ENCODE measurements at regions not wholly inside any gene's neighbourhood (a gene's known extent, or its start where the extent isn't known, plus 50 kb on each side); places are given as distances from the start of the nearest gene placed in this dataset.

DNA sequence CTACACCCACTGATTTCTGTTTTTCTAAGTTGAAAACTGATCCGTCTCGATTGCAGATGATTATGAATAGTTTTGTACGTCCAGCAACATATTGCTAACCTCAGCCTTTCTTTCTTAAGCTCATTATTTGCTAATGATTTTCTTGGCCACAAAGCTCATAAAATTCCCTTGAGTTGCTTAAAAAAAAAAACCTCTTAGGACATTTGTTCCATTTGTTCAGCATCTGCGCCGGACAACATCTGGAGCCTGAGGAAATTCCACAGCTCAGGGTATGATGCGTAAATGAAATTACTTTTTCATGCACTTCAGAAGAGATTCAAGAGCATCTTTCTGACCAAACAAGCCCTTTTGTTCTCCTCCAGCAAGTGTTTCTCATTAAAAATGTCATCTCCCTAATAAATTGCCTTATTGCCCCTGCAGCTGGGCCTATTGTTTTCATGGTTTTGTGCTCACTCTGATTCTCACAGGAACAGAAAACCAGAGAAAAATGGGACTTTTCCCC lies 249.1 kb upstream of the MCTP2 start:
- Histone ChIP-seq H3K79me2 (ENCODE audit: insufficient read depth, low read length) (no peaks in the 10 kb centered on the region), H3K27me3 (ENCODE audit: insufficient read depth, low read length, poor library complexity) (no peaks in the 10 kb centered on the region), H4K20me1 (ENCODE audit: insufficient read depth, low read length) (no peaks in the 10 kb centered on the region), H3K4me3 (ENCODE audit: low read depth in 1 of 2, low read length in 2 of 2) (no peak overlapping the region), H3K27ac (ENCODE audit: low read length) (peak overlapping the region; percentile 99), H2AFZ (ENCODE audit: low read depth, low read length) (no peak overlapping the region), H3K9me3 (ENCODE audit: insufficient read depth, low read length, severe bottlenecking) (no peaks in the 10 kb centered on the region), H3K4me1 (ENCODE audit: insufficient read depth, low read length) (peaks cover 78% of the 10 kb centered on the region), H3K9ac (ENCODE audit: low read depth, low read length) (no peak overlapping the region), H3K4me2 (ENCODE audit: insufficient read depth, low read length) (no peak overlapping the region), H3K36me3 (ENCODE audit: insufficient read depth, low read length) (no peaks in the 10 kb centered on the region)
- TF ChIP-seq EZH2 (IDR thresholded peaks at IDR 0.05; ENCODE audit: borderline replicate concordance, low read depth, low read length, severe bottlenecking): no peak
- TF ChIP-seq, protein P1, sequence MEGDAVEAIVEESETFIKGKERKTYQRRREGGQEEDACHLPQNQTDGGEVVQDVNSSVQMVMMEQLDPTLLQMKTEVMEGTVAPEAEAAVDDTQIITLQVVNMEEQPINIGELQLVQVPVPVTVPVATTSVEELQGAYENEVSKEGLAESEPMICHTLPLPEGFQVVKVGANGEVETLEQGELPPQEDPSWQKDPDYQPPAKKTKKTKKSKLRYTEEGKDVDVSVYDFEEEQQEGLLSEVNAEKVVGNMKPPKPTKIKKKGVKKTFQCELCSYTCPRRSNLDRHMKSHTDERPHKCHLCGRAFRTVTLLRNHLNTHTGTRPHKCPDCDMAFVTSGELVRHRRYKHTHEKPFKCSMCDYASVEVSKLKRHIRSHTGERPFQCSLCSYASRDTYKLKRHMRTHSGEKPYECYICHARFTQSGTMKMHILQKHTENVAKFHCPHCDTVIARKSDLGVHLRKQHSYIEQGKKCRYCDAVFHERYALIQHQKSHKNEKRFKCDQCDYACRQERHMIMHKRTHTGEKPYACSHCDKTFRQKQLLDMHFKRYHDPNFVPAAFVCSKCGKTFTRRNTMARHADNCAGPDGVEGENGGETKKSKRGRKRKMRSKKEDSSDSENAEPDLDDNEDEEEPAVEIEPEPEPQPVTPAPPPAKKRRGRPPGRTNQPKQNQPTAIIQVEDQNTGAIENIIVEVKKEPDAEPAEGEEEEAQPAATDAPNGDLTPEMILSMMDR (IDR thresholded peaks at IDR 0.05; ENCODE audit: borderline replicate concordance, extremely low read depth, low read length, poor library complexity, severe bottlenecking): no peak
- ATAC-seq (ENCODE audit: insufficient read depth, low read depth) (no peak), DNase-seq (no peak)

DNA sequence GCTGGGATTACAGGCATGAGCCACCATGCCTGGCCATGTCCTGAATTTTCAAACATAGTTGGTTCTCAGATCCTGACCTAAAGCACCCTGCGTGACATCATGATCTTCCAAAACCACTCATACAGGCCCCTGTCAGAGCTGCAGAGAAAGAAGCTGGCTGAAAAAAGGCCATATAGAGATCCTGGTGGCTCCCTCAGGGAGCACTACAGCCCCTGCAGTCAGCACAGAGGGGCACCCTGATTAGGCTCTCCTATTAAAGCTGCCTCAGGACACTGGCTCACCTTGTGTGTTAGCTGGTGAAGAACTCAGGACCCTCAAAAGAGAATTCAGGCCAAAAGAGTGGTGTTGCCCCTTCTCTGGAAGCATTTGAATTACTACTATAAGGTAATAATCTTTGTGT lies 249.7 kb upstream of the MCTP2 start:
- no peak for TF ChIP-seq EZH2 (IDR thresholded peaks at IDR 0.05; ENCODE audit: borderline replicate concordance, low read depth, low read length, severe bottlenecking)
- TF ChIP-seq, protein P1 (IDR thresholded peaks at IDR 0.05; ENCODE audit: borderline replicate concordance, extremely low read depth, low read length, poor library complexity, severe bottlenecking): no peak
- Histone ChIP-seq H3K79me2 (ENCODE audit: insufficient read depth, low read length) (no peaks in the 10 kb centered on the region), H3K9me3 (ENCODE audit: insufficient read depth, low read length, severe bottlenecking) (peaks cover under 1% of the 10 kb centered on the region), H3K4me2 (ENCODE audit: insufficient read depth, low read length) (no peak overlapping the region), H3K27me3 (ENCODE audit: insufficient read depth, low read length, poor library complexity) (no peaks in the 10 kb centered on the region), H4K20me1 (ENCODE audit: insufficient read depth, low read length) (no peaks in the 10 kb centered on the region), H3K4me1 (ENCODE audit: insufficient read depth, low read length) (peaks cover 73% of the 10 kb centered on the region), H2AFZ (ENCODE audit: low read depth, low read length) (peak overlapping the region; percentile 13; the same call in 1 of the 2 replicates), H3K36me3 (ENCODE audit: insufficient read depth, low read length) (no peaks in the 10 kb centered on the region), H3K9ac (ENCODE audit: low read depth, low read length) (no peak overlapping the region), H3K4me3 (ENCODE audit: low read depth in 1 of 2, low read length in 2 of 2) (no peak overlapping the region), H3K27ac (ENCODE audit: low read length) (peak overlapping the region; percentile 99)
- ATAC-seq (ENCODE audit: insufficient read depth, low read depth) (no peak), DNase-seq (no peak)

DNA sequence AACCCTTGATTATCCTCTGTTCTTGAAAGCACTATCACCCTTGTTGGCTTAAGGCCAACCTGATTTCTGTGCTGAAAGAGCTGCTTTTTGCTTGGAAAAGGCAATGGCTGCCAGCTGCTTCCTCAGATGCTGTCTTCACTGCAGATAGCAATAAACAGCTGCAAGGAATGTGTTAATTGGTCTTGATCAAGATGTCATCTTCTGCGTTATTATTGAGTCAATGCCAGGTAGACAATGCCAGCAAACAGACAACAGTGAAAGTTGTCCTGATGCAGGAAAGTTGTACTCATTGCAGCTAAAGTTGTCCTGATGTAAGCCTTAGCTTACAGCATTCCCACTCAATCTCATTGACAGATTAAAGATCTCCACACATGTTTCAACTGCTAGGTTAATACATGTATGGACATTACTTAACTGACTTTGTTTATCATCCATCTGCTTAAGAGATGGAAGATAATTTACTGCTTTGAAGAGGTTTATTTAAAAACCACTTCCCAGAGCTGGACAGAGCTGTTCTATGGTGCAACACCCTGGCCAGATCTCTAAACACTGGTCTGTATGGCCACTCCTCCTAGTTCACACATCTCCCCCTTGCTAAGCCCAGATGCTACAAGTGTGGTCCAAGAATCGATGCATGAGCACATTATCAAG lies 251.0 kb upstream of the MCTP2 start:
- H3K9ac ChIP-seq (ENCODE audit: low read depth, low read length): no peak overlapping the region
- H3K9me3 ChIP-seq (ENCODE audit: insufficient read depth, low read length, severe bottlenecking): peaks cover 8% of the 10 kb centered on the region
- H4K20me1 ChIP-seq (ENCODE audit: insufficient read depth, low read length): no peaks in the 10 kb centered on the region
- peak overlapping the region; percentile 68 for H3K27ac ChIP-seq (ENCODE audit: low read length)
- DNase-seq (peak; percentile 31), ATAC-seq (ENCODE audit: insufficient read depth, low read depth) (no peak)
- TF ChIP-seq, protein P1 (IDR thresholded peaks at IDR 0.05; ENCODE audit: borderline replicate concordance, extremely low read depth, low read length, poor library complexity, severe bottlenecking): no peak
- TF ChIP-seq EZH2 (IDR thresholded peaks at IDR 0.05; ENCODE audit: borderline replicate concordance, low read depth, low read length, severe bottlenecking): no peak
- no peak overlapping the region for H3K4me3 ChIP-seq (ENCODE audit: low read depth in 1 of 2, low read length in 2 of 2)
- peak overlapping the region; percentile 2 for H2AFZ ChIP-seq (ENCODE audit: low read depth, low read length)
- H3K4me2 ChIP-seq (ENCODE audit: insufficient read depth, low read length): no peak overlapping the region
- no peaks in the 10 kb centered on the region for H3K79me2 ChIP-seq (ENCODE audit: insufficient read depth, low read length)
- no peaks in the 10 kb centered on the region for H3K27me3 ChIP-seq (ENCODE audit: insufficient read depth, low read length, poor library complexity)
- peaks cover 60% of the 10 kb centered on the region for H3K4me1 ChIP-seq (ENCODE audit: insufficient read depth, low read length)
- H3K36me3 ChIP-seq (ENCODE audit: insufficient read depth, low read length): no peaks in the 10 kb centered on the region
